ENCODE measurements at regions not wholly inside any gene's neighbourhood (a gene's known extent, or its start where the extent isn't known, plus 50 kb on each side); places are given as distances from the start of the nearest gene placed in this dataset.

DNA sequence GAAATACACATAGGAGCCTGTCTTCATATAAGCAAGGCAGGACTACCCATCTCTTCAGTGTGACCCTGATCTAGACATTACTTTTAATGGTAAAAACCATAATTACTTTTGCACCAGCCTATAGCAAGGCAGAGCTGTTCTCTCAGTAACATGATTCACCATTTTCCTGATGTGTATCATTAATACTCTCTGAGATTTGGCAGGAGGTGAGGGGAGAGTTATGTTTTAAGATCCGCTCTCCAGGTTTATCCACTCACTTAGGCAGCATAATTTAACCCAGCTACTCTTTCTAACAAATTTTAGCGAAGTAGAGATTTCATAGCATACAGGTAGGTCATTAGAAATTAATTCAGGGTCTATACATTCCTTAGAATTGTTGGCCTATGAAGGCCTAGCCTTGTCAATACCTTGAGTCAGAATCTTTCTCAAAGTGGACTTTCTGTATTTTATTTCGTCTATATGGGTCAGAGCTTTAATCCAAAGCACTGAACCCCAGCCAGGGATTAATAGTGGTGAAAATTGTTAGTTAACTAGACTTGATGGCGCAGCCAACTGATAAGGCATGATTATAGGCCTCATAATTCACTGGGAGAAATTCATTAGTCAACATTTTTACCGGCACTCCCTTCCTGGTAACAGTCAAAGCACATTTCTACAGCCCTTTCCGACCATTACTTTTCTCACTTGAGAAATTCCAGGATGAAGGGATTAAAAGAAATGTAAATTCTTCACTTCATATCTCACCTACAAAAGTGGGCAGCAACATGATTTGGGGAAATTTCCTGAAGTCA lies 955.1 kb downstream of the DIAPH3 start:
- H3K4me3 ChIP-seq (ENCODE audit: low read depth, low read length): no peak overlapping the region
- no peak overlapping the region for H2AFZ ChIP-seq (ENCODE audit: low read length, unreplicated experiment)
- H3K27me3 ChIP-seq (ENCODE audit: insufficient read depth, low read length): peaks cover 21% of the 10 kb centered on the region; the same call in 1 of the 2 replicates
- H3K36me3 ChIP-seq (ENCODE audit: insufficient read depth, low read length): no peaks in the 10 kb centered on the region
- H3K79me2 ChIP-seq (ENCODE audit: control insufficient read depth, insufficient read depth, low read length, unreplicated experiment): no peaks in the 10 kb centered on the region
- no peaks in the 10 kb centered on the region for H3K4me1 ChIP-seq (ENCODE audit: control insufficient read depth, insufficient read depth, low read length, unreplicated experiment)
- H3K27ac ChIP-seq (ENCODE audit: low read depth, low read length): no peak overlapping the region

DNA sequence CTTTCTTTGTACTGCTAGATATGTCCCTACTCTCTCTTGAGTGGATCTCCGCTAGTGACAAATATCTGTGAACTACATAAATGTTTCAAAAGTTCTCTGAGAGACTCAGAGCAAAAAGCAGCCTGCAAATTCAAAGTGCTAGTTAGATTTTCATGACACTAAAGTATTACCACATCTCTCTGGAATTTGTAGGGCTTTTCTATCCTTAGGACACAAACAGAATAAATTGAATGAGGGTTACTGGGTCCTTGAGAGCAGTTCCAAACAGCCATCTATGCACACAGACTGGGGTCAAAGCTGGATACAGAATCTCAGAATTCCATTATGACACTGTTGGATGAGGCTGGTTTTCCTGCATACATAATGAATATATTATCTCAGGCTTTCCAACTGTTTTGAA lies 953.2 kb downstream of the DIAPH3 start:
- H3K36me3 ChIP-seq (ENCODE audit: insufficient read depth, low read length): no peaks in the 10 kb centered on the region
- no peaks in the 10 kb centered on the region for H3K79me2 ChIP-seq (ENCODE audit: control insufficient read depth, insufficient read depth, low read length, unreplicated experiment)
- H3K27ac ChIP-seq (ENCODE audit: low read depth, low read length): no peak overlapping the region
- no peak overlapping the region for H3K4me3 ChIP-seq (ENCODE audit: low read depth, low read length)
- H2AFZ ChIP-seq (ENCODE audit: low read length, unreplicated experiment): no peak overlapping the region
- no peaks in the 10 kb centered on the region for H3K4me1 ChIP-seq (ENCODE audit: control insufficient read depth, insufficient read depth, low read length, unreplicated experiment)
- H3K27me3 ChIP-seq (ENCODE audit: insufficient read depth, low read length): peaks cover 22% of the 10 kb centered on the region; the same call in 1 of the 2 replicates

DNA sequence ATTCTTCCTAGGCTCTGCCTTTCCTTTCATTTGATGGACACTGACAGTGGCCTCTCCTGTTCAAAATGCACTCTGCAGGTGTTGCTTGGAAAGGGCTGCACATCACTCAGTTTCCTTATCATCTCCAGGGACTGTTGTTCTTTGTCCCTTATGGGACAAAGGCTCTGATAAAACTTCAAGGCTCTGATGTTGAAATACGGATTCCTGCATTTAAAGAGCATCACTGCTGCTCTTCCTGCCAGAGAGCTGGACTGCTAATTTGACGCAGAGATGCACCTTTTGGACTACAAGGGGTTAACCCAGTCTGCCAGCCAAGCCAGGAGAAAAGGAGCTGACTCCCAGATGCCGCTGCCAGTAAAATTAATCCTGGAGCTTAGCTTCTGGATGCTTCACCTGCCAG lies 952.1 kb downstream of the DIAPH3 start:
- Histone ChIP-seq H3K27ac (ENCODE audit: low read depth, low read length) (no peak overlapping the region), H3K4me1 (ENCODE audit: control insufficient read depth, insufficient read depth, low read length, unreplicated experiment) (no peaks in the 10 kb centered on the region), H3K27me3 (ENCODE audit: insufficient read depth, low read length) (peaks cover 26% of the 10 kb centered on the region; the same call in 1 of the 2 replicates), H2AFZ (ENCODE audit: low read length, unreplicated experiment) (no peak overlapping the region), H3K36me3 (ENCODE audit: insufficient read depth, low read length) (no peaks in the 10 kb centered on the region), H3K79me2 (ENCODE audit: control insufficient read depth, insufficient read depth, low read length, unreplicated experiment) (no peaks in the 10 kb centered on the region), H3K4me3 (ENCODE audit: low read depth, low read length) (no peak overlapping the region)

DNA sequence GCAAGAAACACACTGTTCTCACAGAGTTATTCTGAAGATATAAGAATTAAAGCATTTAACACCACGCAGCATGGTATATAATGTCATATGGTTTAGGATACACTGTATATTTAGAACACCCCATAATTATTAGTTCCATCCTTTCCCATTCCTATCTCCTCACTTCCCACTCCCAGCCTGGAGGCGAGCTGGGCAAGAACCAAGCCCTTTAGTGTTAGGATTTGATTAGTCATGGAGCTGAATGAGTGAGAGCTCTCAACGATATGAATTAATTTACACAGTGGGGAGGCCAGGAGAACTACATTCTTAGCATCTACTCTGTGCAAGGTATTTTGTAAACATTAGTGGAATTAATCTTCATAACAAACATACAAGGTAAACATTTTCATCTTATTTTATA lies 934.3 kb downstream of the DIAPH3 start:
- Histone ChIP-seq H3K4me1 (ENCODE audit: control insufficient read depth, insufficient read depth, low read length, unreplicated experiment) (no peaks in the 10 kb centered on the region), H3K36me3 (ENCODE audit: insufficient read depth, low read length) (no peaks in the 10 kb centered on the region), H3K4me3 (ENCODE audit: low read depth, low read length) (no peak overlapping the region), H3K27me3 (ENCODE audit: insufficient read depth, low read length) (peaks cover 20% of the 10 kb centered on the region; the same call in 1 of the 2 replicates), H2AFZ (ENCODE audit: low read length, unreplicated experiment) (no peak overlapping the region), H3K27ac (ENCODE audit: low read depth, low read length) (no peak overlapping the region), H3K79me2 (ENCODE audit: control insufficient read depth, insufficient read depth, low read length, unreplicated experiment) (no peaks in the 10 kb centered on the region)

DNA sequence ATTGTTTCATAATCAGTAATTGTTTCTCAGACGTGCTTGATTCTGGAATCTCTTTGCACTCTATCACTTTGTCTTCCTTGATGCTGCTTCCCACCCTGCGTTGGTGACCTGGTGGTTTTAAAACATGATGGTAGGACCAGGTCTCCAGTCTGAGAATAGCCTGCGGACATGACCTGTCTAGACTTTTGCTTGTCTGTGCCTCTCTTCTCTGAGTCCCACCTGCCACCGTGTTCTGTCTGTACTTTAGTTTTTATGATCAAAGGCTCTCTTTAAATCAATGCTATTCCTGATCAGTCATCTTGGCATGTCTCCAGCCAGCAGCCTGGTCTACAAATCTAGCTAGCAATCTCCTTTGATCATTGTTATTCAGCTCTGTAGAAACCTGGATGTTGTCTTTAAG lies 933.9 kb downstream of the DIAPH3 start:
- Histone ChIP-seq H3K36me3 (ENCODE audit: insufficient read depth, low read length) (no peaks in the 10 kb centered on the region), H2AFZ (ENCODE audit: low read length, unreplicated experiment) (no peak overlapping the region), H3K27me3 (ENCODE audit: insufficient read depth, low read length) (peaks cover 20% of the 10 kb centered on the region; the same call in 1 of the 2 replicates), H3K4me1 (ENCODE audit: control insufficient read depth, insufficient read depth, low read length, unreplicated experiment) (no peaks in the 10 kb centered on the region), H3K79me2 (ENCODE audit: control insufficient read depth, insufficient read depth, low read length, unreplicated experiment) (no peaks in the 10 kb centered on the region), H3K27ac (ENCODE audit: low read depth, low read length) (no peak overlapping the region), H3K4me3 (ENCODE audit: low read depth, low read length) (no peak overlapping the region)

DNA sequence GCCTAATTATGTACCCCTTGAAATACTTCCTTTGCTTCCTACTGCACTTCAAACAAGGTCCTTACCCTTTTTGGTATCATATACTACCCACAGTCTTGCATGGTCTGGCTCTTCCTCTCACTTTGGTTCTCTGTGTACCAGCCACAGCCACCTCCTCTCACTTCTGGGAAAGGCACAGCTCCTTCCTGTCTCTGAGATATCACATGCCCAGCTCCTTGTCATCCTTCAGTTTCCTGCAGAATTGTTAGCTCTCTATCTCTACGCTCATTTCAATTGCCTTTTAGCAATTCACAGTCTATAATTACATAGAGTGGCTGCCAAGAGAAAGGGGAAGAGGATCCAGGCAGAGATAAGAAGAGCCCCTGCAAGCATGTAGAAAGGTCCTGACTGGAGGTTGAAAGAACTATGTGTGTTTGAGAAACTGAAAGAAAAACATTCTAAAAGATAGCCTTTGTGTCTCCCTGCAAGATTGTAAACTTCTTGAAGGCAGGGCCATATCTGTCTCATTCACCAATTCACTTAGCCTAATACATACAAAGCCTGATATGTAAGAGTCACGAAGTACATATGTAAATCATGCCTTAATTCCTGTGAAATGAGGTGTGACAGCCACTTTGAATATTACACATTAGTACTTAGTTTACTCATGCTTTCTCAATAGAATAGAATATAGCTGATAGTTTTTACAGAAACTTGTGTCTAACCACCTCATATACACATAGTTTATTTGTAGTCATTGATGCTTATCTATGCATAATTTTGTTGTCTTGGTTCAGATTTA lies 933.1 kb downstream of the DIAPH3 start:
- Histone ChIP-seq H3K36me3 (ENCODE audit: insufficient read depth, low read length) (no peaks in the 10 kb centered on the region), H3K27ac (ENCODE audit: low read depth, low read length) (no peak overlapping the region), H3K4me1 (ENCODE audit: control insufficient read depth, insufficient read depth, low read length, unreplicated experiment) (no peaks in the 10 kb centered on the region), H3K79me2 (ENCODE audit: control insufficient read depth, insufficient read depth, low read length, unreplicated experiment) (no peaks in the 10 kb centered on the region), H3K4me3 (ENCODE audit: low read depth, low read length) (no peak overlapping the region), H2AFZ (ENCODE audit: low read length, unreplicated experiment) (no peak overlapping the region), H3K27me3 (ENCODE audit: insufficient read depth, low read length) (peaks cover 26% of the 10 kb centered on the region; the same call in 1 of the 2 replicates)

DNA sequence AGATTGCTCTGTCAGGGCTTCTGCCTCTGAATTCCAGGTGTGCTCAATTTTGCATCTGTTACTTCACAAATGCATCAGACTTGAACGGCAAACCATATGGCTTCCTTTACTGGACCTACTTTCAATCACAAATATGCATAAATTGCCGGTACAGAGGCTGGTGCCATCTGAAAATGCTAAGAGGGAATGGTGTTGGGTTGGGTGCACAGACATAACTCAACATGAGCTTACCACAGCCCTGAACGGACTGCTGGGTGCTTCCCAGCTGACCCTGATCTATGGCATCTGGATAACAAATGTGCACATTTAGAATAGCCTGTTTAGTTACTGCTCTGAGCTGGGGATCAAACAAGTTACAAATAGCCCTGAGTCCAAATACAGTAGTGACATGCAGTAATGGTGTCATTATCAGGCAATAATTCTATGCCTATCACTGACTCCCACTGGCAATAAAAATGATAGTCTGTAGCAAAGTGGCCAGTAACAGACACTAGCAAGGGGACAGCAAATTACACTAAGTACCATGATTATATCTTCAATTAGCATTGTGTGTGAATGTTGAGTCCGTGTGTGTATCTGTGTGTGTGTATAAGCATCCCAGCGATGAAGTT lies 927.3 kb downstream of the DIAPH3 start:
- Histone ChIP-seq H3K4me1 (ENCODE audit: control insufficient read depth, insufficient read depth, low read length, unreplicated experiment) (no peaks in the 10 kb centered on the region), H3K27me3 (ENCODE audit: insufficient read depth, low read length) (peaks cover 23% of the 10 kb centered on the region), H2AFZ (ENCODE audit: low read length, unreplicated experiment) (no peak overlapping the region), H3K27ac (ENCODE audit: low read depth, low read length) (no peak overlapping the region), H3K79me2 (ENCODE audit: control insufficient read depth, insufficient read depth, low read length, unreplicated experiment) (no peaks in the 10 kb centered on the region), H3K36me3 (ENCODE audit: insufficient read depth, low read length) (no peaks in the 10 kb centered on the region), H3K4me3 (ENCODE audit: low read depth, low read length) (no peak overlapping the region)

DNA sequence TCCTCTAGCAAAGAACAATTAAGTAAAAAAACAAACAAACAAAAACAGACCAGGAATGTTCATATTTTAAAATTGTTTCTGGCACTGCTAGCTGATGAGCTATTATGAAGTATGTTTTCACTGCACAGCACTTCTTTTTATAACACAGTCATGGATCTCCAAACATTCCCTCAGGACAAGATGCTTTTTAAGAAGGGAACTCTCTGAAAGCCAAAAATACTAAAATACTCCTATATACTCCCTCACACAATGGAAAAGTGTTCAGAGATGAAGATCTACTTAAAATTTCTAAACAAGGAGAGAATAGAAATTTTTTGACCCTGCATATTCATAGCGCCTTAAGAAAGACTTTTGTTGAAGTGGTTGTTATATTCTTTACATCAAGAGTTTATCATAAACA lies 926.8 kb downstream of the DIAPH3 start:
- Histone ChIP-seq H3K27ac (ENCODE audit: low read depth, low read length) (no peak overlapping the region), H3K4me3 (ENCODE audit: low read depth, low read length) (no peak overlapping the region), H3K27me3 (ENCODE audit: insufficient read depth, low read length) (peaks cover 25% of the 10 kb centered on the region), H3K4me1 (ENCODE audit: control insufficient read depth, insufficient read depth, low read length, unreplicated experiment) (no peaks in the 10 kb centered on the region), H2AFZ (ENCODE audit: low read length, unreplicated experiment) (no peak overlapping the region), H3K36me3 (ENCODE audit: insufficient read depth, low read length) (no peaks in the 10 kb centered on the region), H3K79me2 (ENCODE audit: control insufficient read depth, insufficient read depth, low read length, unreplicated experiment) (no peaks in the 10 kb centered on the region)

DNA sequence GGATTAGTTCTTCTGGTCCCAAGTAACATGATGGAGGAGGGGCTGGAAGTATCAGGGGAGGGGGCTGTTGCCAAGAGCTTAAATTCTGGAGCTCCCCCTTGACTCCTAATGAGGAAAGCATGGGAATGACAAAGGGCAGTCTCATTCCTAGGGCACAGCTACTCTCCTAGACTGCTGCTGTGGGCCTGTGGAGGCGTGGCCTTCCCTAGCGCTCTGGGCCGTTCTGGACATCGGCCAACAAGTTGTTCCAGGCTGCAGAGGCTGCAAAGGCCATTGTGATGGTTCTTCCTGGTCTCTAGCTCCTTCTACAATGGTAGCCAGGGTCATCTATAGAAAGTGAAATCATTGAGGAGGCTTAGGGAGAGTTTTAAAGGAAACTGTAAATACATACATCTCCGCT lies 916.6 kb downstream of the DIAPH3 start:
- Histone ChIP-seq H3K27ac (ENCODE audit: low read depth, low read length) (no peak overlapping the region), H3K36me3 (ENCODE audit: insufficient read depth, low read length) (no peaks in the 10 kb centered on the region), H3K4me1 (ENCODE audit: control insufficient read depth, insufficient read depth, low read length, unreplicated experiment) (no peaks in the 10 kb centered on the region), H2AFZ (ENCODE audit: low read length, unreplicated experiment) (no peak overlapping the region), H3K27me3 (ENCODE audit: insufficient read depth, low read length) (peaks cover 16% of the 10 kb centered on the region), H3K79me2 (ENCODE audit: control insufficient read depth, insufficient read depth, low read length, unreplicated experiment) (no peaks in the 10 kb centered on the region), H3K4me3 (ENCODE audit: low read depth, low read length) (no peak overlapping the region)

DNA sequence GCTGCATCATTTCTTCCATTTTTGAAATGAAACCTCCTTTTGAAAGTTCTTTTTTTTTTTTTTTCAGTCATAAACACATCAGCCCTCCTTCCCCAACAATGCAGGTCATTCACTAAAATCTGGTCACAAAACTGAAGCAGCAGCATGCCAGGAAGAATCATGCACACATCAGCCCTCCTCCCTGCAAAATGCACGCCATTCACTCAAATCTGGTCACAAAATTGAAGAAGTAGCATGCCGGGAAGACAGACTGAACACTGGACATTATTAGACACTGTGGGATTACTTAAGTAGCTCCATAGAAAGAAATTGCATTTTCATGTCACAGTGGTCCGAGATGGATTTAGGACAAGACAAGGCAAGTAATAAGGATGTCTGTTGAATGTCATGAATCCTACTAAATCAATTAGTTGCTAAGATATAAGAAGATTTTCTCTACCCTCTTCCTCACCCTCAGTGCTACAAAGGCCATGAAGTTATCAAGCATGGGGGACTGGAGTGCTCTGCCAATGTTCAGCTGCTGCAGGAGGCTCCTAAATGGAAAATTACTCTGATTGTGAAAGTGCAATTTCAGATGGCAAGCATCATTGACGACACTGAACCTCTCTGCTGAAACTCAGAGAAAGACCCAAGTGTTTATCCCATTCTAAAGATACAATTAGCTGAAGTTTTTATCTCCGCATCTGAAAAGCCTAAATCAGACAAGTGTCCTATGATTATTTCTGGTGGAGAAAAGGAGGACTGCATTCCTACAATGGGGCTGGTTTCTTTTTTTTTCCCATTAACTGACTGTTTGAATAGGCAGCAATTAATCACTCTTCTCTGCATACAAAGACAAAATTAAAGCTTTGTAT lies 913.2 kb downstream of the DIAPH3 start:
- H3K27ac ChIP-seq (ENCODE audit: low read depth, low read length): no peak overlapping the region
- no peaks in the 10 kb centered on the region for H3K79me2 ChIP-seq (ENCODE audit: control insufficient read depth, insufficient read depth, low read length, unreplicated experiment)
- H3K4me3 ChIP-seq (ENCODE audit: low read depth, low read length): no peak overlapping the region
- no peak overlapping the region for H2AFZ ChIP-seq (ENCODE audit: low read length, unreplicated experiment)
- H3K36me3 ChIP-seq (ENCODE audit: insufficient read depth, low read length): no peaks in the 10 kb centered on the region
- no peaks in the 10 kb centered on the region for H3K4me1 ChIP-seq (ENCODE audit: control insufficient read depth, insufficient read depth, low read length, unreplicated experiment)
- H3K27me3 ChIP-seq (ENCODE audit: insufficient read depth, low read length): peaks cover 20% of the 10 kb centered on the region
